Central memory CD8-positive, alpha-beta T cell (primary cell): ENCODE measurements at regions not wholly inside any gene's neighbourhood (a gene's known extent, or its start where the extent isn't known, plus 50 kb on each side); places are given as distances from the start of the nearest gene placed in this dataset.

Source experiments
- ATAC-seq: fragments of 150-1000 bp; cut with Tn5 transposase; replicated peaks from 2 replicates; pipeline ENCODE4 v1.10.0; 2022; ENCODE audit warnings: mild to moderate bottlenecking, moderate FRiP score, moderate number of reproducible peaks; ENCODE audit not compliant: poor library complexity, severe bottlenecking; ENCODE audit errors: extremely low read depth
- DNase-seq, 2 donors: peaks; one replicate each; pipeline ENCODE4 v3.0.0; 2021; ENCODE audit warnings: low spot score in 2 of 2
- H3K27ac Mint-ChIP-seq: one replicate; pipeline ENCODE4 v1.8.0; 2022; ENCODE audit warnings: low read depth, mild to moderate bottlenecking, moderate library complexity, mixed read lengths
- H3K27me3 Mint-ChIP-seq: one replicate; pipeline ENCODE4 v1.8.0; 2022; ENCODE audit warnings: mixed read lengths
- H3K36me3 Mint-ChIP-seq: one replicate; pipeline ENCODE4 v1.8.0; 2022; ENCODE audit warnings: mild to moderate bottlenecking, moderate library complexity, mixed read lengths; ENCODE audit not compliant: insufficient read depth
- H3K4me1 Mint-ChIP-seq: one replicate; pipeline ENCODE4 v1.8.0; 2022; ENCODE audit warnings: mixed read lengths
- H3K4me3 Mint-ChIP-seq: one replicate; pipeline ENCODE4 v1.8.0; 2022; ENCODE audit warnings: mild to moderate bottlenecking, moderate library complexity, mixed read lengths
- H3K9me3 Mint-ChIP-seq: one replicate; pipeline ENCODE4 v1.8.0; 2022; ENCODE audit warnings: mixed read lengths

DNA sequence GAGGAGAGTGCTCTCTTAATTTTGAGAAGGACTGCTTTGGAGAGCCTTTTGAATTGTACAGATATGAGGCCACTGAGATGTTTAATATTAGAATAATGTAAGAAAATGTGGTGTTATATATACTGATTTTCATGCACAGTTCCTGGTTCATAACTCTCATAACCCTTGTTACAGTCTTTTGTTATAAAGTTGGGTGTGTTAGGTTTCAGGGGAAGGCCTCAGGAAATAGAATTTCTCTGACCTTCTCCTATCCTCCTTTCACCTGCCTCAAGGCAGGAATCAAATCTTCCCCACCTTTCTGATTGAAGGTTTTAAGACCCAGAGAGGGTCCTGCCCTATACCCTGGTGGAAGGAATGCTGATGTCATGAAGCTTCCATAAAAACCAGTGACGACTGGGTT lies 245.9 kb downstream of the NSUN3 start:
- H3K27me3 Mint-ChIP-seq, result no peaks in the 10 kb centered on the region
- H3K4me1 Mint-ChIP-seq, result no peaks in the 10 kb centered on the region
- DNase-seq, result no peak
- H3K36me3 Mint-ChIP-seq, result no peaks in the 10 kb centered on the region
- no peak for ATAC-seq
- no peak overlapping the region for H3K27ac Mint-ChIP-seq
- no peaks in the 10 kb centered on the region for H3K9me3 Mint-ChIP-seq
- no peak overlapping the region for H3K4me3 Mint-ChIP-seq

DNA sequence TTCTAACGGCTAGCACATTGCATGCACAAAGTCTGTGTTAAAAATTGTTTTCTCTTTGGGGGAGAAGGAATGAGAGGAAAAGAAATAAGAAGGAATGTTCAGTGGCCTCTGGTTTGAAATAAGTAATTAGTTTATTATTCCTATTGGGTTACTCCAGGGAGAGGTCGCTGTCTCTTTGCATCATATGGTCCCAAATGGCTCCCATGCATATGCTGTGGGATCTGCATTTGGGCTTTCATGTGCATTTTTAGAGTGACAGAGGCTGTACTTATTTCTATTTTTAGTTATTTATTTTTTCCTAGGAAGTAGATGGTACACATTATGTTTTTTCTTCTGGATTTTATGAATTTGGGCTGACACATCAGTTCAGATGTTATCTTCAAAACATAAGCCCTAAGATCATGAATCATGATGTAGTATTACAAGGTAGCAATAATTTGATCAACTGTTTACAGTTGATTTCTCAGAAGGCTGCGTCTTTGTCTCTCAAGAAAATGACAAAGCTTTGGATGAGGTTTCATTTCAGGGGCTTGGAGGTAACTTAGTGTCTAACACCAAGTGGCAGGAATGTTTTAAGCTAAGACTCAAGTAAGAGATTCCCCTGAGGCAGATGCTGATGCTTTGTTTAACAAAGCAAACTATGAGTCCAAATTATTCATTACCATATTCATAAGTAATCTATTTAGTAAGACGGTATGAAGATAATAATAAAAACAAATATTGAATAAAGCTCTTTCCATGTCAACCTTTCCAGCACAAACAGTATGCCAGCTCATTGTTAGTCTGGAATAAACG lies 247.7 kb downstream of the NSUN3 start:
- Mint-ChIP-seq H3K9me3 (peaks cover 6% of the 10 kb centered on the region), H3K36me3 (no peaks in the 10 kb centered on the region), H3K27me3 (no peaks in the 10 kb centered on the region), H3K4me3 (no peak overlapping the region), H3K27ac (no peak overlapping the region), H3K4me1 (no peaks in the 10 kb centered on the region)
- DNase-seq, result no peak
- no peak for ATAC-seq

DNA sequence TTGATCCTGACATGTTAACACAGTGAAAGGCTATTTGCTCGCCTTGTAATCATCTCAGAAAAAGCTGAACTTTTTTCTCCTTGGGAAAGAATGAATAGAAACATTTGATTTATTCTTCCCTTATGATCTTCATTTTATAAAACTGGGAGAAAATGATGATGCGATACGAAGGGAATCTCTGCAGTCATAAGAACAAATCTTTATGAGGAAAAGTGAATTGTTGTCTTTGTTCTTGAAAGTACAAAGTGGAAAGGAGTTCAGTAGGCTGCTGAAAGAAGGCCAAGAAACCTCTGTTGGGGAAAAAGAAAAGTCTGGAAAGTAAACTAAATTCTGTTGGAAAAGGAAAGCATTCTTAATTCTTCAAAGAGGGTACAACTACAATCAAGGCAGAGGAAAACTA lies 248.8 kb downstream of the NSUN3 start:
- H3K4me3 Mint-ChIP-seq, result no peak overlapping the region
- no peaks in the 10 kb centered on the region for H3K36me3 Mint-ChIP-seq
- H3K27me3 Mint-ChIP-seq, result no peaks in the 10 kb centered on the region
- no peak overlapping the region for H3K27ac Mint-ChIP-seq
- no peaks in the 10 kb centered on the region for H3K4me1 Mint-ChIP-seq
- DNase-seq (no peak), ATAC-seq (no peak)
- peaks cover 6% of the 10 kb centered on the region for H3K9me3 Mint-ChIP-seq

DNA sequence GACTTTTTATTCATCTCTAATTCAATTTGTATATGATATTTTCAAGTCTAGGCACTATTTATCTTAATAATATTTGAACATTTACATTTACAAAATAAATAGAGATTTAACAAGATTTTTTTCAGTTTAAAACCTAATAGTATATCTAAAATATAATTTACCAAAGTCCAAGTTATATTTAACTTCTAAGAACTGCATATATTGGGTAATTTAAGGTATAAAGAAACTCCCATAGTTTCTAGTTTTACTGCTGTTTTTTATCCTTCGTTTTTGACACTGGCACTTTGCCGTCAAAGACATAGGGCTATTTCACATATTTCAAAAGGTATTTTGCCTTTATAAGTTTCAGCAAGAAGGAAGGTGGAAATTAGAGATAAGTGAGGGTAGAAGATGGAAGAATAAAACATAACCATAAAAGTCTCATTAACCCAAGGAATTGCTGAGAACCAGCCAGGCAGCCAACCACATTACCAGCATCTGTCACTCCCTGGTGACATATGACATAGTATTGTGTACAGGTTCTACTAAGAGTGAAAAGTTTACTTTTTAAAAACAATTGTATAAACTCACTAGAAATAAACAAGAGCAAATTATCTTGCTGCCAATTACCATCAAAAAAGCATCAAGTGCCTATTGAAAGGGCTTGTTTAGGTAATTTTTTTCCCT lies 251.5 kb downstream of the NSUN3 start:
- no peak overlapping the region for H3K27ac Mint-ChIP-seq
- H3K4me1 Mint-ChIP-seq, result no peaks in the 10 kb centered on the region
- no peak for ATAC-seq
- H3K36me3 Mint-ChIP-seq, result no peaks in the 10 kb centered on the region
- no peak overlapping the region for H3K4me3 Mint-ChIP-seq
- DNase-seq, result no peak
- no peaks in the 10 kb centered on the region for H3K27me3 Mint-ChIP-seq
- H3K9me3 Mint-ChIP-seq, result peaks cover 6% of the 10 kb centered on the region

DNA sequence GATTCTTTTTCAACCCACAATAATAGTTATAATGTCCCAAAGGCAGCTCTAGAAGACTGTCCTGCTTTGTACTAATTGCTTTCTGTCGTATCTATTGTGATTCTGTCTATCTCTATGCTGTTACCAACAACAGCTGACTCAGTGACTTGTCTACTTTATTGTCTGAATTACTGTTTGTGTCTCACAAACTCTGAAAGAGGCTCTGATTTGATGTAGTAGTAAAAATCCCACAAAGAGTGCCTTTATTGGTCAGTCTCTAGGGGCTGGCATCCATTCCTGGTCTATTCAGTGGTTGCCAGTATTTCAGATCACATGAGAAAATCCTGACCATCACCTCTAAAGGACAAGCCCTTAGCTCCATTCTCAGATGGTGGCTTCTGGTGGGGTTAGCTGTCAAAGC lies 254.2 kb downstream of the NSUN3 start:
- H3K4me1 Mint-ChIP-seq, result no peaks in the 10 kb centered on the region
- DNase-seq, result no peak
- ATAC-seq, result no peak
- no peak overlapping the region for H3K27ac Mint-ChIP-seq
- H3K4me3 Mint-ChIP-seq, result no peak overlapping the region
- H3K36me3 Mint-ChIP-seq, result no peaks in the 10 kb centered on the region
- no peaks in the 10 kb centered on the region for H3K27me3 Mint-ChIP-seq
- peaks cover 14% of the 10 kb centered on the region for H3K9me3 Mint-ChIP-seq

DNA sequence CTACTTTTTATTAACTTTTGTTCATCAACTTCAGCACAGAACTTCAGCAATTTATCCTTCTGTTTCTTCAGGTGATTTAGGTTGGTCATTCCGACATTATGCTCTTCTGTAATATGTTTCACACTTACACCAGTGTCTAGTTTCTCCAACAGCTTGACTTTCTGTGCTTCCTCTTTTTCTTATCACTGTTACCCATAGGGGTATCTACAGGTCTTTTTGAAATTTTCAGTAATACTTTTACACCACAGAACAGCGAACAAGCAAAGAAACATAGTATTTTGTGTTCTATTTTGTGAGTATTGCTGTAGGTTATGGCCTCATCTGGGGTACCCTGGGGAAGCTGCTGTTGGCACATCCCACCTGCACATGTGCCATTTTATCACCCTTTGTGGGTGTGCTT lies 260.7 kb downstream of the NSUN3 start:
- no peaks in the 10 kb centered on the region for H3K36me3 Mint-ChIP-seq
- H3K4me3 Mint-ChIP-seq, result no peak overlapping the region
- H3K27me3 Mint-ChIP-seq, result no peaks in the 10 kb centered on the region

DNA sequence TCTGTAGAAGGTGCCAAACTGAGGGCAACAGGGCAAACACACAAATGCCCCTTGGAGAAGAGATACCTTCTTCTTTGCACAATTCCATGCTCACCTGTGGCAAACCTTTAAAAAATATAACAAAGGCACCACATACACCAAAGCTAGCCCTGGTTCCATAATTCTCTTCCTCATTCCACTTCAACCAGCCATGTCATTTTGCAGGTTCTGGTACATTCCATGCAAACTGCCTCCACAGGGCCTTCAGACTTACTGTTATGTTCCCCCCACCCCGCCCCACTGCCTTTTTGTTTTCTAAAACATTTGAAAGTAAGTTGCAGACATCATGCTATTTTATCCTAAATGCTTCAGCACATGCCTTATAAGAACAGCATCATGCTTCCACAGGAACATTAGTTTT lies 269.0 kb downstream of the NSUN3 start:
- no peaks in the 10 kb centered on the region for H3K27me3 Mint-ChIP-seq
- H3K27ac Mint-ChIP-seq, result no peak overlapping the region
- H3K36me3 Mint-ChIP-seq, result no peaks in the 10 kb centered on the region
- H3K4me1 Mint-ChIP-seq, result no peaks in the 10 kb centered on the region
- DNase-seq (no peak), ATAC-seq (no peak)
- peaks cover 9% of the 10 kb centered on the region for H3K9me3 Mint-ChIP-seq
- no peak overlapping the region for H3K4me3 Mint-ChIP-seq

More for the DNA sequence above, 260.7 kb downstream of the NSUN3 start:
- Mint-ChIP-seq H3K4me1 (no peaks in the 10 kb centered on the region), H3K27ac (no peak overlapping the region), H3K9me3 (peaks cover 14% of the 10 kb centered on the region)
- ATAC-seq, result no peak
- no peak for DNase-seq

DNA sequence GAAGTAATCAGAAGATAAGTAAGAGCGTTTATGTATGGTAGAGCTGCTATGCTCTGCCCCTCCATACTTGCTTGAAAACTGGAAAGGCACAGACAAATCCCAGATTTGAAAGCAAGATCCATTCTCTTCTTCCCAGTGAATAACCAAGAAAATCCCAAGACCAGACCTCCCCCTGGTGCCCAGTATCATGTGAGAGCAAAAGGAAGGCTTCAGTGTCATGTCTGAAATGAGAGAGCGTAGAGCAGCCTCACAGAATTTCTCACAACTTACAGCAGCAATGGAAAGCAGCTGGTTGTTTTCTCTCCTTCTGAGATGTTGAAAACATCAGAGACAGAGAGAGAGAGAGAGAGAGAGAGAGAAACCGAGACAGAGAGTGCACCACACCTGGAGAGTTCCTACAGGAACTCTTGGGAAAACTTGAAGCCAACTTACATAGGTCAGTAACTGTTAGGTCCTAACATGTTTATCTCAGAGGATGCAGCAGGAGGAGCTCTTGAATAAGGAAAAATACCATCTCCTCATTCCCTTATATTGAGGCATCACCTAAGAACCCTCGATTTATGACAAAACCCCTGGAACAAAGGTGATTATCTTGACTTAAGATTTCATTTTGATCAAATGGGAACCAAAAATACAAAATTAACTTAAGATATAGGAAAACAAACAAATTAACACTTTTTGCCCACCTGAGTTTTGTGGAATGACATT lies 273.3 kb downstream of the NSUN3 start:
- no peak for DNase-seq
- no peaks in the 10 kb centered on the region for H3K4me1 Mint-ChIP-seq
- H3K27me3 Mint-ChIP-seq, result no peaks in the 10 kb centered on the region
- H3K9me3 Mint-ChIP-seq, result peaks cover 14% of the 10 kb centered on the region
- H3K4me3 Mint-ChIP-seq, result no peak overlapping the region
- ATAC-seq, result no peak
- H3K36me3 Mint-ChIP-seq, result no peaks in the 10 kb centered on the region
- no peak overlapping the region for H3K27ac Mint-ChIP-seq

DNA sequence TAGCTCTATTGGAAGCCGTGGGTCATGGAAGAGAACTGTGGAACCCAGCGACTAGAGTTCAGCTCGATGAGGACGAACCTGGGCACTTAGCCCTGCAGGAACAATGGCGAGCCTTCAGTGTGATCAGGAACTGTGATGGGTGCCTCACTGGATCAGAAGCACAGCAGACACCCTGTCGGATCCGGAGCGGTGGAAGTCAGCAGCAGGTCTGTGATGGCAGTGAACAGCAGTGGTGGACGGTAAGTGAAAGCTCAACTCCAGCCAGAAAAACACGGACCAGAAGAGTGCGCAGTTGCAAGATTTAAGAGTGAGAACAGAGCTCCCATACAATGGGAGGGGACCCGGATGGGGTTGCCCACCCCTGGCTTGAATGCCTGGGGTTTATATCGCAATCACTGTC lies 282.2 kb downstream of the NSUN3 start:
- Mint-ChIP-seq H3K4me3 (no peak overlapping the region), H3K36me3 (no peaks in the 10 kb centered on the region), H3K4me1 (no peaks in the 10 kb centered on the region), H3K27ac (no peak overlapping the region), H3K9me3 (peaks cover 18% of the 10 kb centered on the region), H3K27me3 (no peaks in the 10 kb centered on the region)
- ATAC-seq (no peak), DNase-seq (no peak)

DNA sequence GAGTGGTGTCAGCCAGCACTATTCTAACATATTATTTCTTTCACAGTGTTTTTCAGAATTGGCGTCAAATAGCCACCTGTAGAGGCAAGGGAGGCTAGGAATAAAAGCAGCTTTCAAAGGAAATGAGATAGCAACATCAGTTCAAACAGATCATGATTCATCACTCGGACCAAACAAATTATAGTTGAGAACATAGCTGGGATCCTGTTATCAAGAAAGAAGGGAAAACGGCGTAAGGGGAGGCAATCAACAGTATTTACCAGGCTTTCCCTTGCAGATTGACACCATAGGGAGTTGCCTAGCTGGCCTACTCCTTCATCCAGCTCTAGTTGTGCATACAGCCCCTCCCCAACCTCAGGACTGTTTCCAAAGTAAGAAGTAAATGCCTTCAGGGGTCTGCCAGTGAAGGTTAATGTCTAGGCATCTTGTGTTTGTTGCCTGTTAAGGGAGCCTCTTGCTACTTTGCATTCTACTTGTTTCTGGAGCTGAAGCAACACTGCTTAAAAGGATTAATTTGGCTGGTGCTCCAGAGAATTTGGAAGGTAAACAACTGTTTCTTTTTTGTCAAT lies 286.5 kb downstream of the NSUN3 start:
- Mint-ChIP-seq H3K36me3 (no peaks in the 10 kb centered on the region), H3K4me3 (no peak overlapping the region), H3K4me1 (no peaks in the 10 kb centered on the region), H3K27me3 (no peaks in the 10 kb centered on the region), H3K9me3 (peaks cover 15% of the 10 kb centered on the region), H3K27ac (no peak overlapping the region)
- ATAC-seq, result no peak
- DNase-seq, result no peak

DNA sequence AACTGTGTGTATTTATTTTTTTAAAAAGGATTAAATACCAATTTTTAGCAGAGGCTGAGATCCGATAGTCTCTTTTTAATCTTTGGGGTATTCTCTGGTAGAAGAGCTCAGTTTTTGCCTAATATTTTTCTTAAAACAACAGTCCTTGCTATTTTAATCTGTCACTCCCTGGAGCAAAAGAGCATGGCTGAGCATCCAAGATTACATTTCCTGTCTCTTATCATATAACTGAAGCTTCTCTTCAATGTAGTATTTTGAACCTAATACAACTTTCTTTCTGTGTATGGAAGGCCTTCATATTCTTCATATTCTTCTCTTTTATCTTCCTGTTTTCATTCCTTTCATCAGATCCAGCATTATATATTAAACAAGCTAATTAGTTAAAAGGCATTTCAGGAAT lies 293.7 kb downstream of the NSUN3 start:
- Mint-ChIP-seq H3K4me3 (no peak overlapping the region), H3K4me1 (no peaks in the 10 kb centered on the region), H3K27ac (no peak overlapping the region), H3K36me3 (no peaks in the 10 kb centered on the region), H3K27me3 (no peaks in the 10 kb centered on the region), H3K9me3 (peaks cover 7% of the 10 kb centered on the region)
- no peak for DNase-seq
- ATAC-seq, result no peak

DNA sequence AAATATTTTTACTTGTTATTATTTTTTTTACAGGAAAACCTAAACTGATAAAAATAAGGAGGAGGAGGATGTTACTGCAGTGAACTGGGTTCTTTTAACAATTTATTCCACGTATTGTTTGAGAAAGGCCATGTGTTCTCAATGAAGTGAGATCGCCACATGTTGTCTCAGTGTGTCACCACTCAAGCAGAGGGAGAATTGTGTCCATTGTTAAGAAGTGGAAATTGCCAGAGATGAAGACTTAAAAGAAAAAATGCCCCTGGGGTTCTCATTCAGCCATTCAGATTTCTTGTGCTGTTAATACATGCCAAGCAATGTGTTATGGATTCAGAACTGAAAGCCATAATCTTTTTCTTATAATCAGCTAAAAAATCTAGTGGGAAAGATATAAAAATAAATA lies 297.1 kb downstream of the NSUN3 start:
- Mint-ChIP-seq H3K36me3 (no peaks in the 10 kb centered on the region), H3K27me3 (no peaks in the 10 kb centered on the region), H3K27ac (no peak overlapping the region), H3K4me1 (no peaks in the 10 kb centered on the region), H3K9me3 (peaks cover 7% of the 10 kb centered on the region), H3K4me3 (no peak overlapping the region)
- no peak for ATAC-seq
- no peak for DNase-seq
